GM18511 (cell line): ENCODE measurements at regions not wholly inside any gene's neighbourhood (a gene's known extent, or its start where the extent isn't known, plus 50 kb on each side); places are given as distances from the start of the nearest gene placed in this dataset.
"Not testable (repeated sequence)": the region's sequence is repeated elsewhere in the genome, so short reads cannot be mapped to it uniquely, and the experiment has no call there.

ENCODE experiments used
- ATAC-seq: cut with Tn5 transposase; IDR thresholded peaks from one replicate; pipeline ENCODE4 v1.9.1; 2021; ENCODE audit warnings: mild to moderate bottlenecking, moderate library complexity; ENCODE audit not compliant: unreplicated experiment

DNA sequence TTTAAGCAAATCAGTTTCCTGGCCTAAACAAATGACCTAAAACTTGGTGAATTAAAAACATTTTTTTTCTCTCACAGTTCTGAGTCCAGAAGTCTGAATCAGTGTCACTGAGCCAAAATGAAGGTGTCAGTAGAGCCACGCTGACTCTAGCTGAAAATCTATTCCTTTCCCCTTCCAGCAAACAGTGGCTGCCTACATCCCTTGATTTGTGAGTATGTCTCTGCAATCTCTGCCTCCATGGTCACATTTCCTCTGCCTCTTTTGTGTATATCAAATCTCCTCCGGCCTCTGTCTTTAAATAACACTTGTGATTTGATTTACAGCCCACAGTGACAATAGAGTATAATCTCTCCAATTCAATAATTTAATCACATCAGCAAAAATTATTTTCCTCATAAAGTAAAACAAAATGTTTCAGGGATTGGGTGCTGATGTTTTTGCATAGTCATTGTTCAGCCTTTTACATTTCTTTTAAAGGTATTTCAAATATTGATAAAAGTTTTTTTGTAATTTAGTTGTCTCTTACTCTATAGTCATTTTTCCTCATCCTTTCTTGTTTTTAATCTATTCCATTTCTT is 1715.4 kb downstream of the BRINP3 start:
- no peak for ATAC-seq

DNA sequence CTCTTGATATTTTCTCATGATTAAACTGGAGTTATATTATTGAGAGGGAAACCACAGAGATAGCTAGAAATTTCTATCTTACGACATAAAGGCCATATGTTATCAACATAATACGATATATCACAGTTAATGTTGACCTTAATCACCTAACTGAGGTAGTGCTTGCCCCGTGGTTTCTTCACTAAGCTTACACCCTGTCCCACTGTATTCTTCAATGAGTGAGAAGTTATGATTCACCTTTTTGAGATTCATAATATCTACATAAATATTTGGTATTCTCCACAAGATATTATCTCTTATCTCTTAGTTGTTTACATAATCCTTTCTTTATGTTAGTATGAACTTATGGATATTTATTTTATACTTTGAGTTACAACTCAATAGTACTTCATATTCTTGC is 1714.1 kb downstream of the BRINP3 start:
- ATAC-seq: no peak

DNA sequence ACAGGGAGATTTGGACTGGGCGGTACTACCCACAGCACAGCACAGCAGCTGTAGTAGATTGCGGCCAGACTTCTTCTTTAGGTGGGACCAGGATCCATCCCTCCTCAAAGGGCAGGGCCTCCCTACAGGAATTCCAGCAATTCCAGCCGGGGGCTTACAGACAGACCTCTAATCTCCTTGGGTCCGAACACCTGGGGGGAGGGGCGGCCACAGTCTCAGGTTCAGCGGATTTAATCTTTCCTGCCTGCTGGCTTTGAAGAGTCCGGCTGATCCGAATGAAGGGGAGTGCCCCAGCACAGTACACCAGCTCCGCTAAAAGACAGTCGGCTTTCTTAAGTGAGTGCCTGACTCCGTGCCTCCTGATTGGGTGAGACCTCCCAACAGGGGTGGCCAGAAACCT is 1708.5 kb downstream of the BRINP3 start:
- no peak for ATAC-seq

DNA sequence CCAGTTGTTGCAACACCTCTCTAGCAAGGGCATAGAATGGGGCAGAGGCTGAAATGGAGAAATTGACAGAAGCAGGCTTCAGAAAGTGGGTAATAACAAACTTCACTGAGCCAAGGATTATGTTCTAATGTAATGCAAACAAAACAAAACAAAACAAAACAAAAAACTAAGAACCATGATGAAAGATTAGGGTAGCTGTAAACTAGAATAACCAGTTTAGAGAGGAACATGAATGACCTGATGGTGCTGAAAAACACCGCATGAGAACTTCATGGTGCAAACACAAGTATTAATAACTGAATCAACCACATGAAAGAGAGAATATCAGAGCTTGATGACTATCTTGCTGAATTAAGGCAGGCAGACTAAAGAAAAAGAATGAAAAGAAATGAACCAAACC is 1707.7 kb downstream of the BRINP3 start:
- no peak for ATAC-seq

DNA sequence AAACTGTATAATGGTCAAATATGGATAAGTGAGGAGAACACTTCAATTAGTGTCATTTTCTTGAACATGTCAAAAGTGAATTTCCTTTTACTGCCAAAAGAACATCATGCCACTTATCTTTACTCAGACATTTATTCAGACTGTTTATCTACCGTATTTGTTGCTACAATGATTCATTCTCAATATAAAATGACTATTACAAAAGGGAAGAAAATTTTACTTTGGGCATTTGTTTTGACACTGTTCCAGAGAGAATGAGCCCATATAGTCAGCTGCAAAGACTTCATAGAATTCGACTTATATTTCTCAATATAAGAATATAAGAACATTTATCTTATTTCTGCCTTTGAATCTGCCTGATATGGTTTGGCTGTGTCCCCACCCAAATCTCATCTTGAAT is 1699.1 kb downstream of the BRINP3 start:
- no peak for ATAC-seq

DNA sequence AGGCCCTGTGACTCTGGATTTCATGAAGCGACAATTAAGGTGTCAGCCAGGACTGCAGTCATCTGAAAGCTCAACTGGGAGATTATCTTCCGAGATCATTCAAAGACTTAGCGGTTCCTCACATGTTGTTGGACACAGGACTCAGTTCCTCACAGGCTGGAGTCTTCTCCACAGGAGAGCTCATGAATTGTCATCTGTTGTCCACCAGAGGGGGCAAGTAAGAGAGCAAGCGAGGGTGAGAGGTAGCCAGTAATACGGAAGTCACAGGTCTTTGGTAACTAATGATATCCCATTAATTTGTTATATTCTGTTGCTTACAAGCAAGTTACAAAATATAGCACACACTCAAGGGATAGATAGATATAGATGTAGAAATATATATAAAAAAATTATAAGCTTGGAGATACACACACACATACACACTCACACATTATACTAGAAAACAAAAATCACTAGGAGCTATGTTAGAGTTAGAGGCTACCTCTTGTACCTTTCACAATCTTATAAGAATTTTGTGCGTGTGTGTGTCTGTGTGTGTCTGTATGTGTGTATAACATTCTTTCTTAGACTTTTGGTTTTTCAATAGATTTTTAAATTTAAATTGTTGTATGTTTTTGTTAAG is 1695.3 kb downstream of the BRINP3 start:
- ATAC-seq: peak; percentile 98

DNA sequence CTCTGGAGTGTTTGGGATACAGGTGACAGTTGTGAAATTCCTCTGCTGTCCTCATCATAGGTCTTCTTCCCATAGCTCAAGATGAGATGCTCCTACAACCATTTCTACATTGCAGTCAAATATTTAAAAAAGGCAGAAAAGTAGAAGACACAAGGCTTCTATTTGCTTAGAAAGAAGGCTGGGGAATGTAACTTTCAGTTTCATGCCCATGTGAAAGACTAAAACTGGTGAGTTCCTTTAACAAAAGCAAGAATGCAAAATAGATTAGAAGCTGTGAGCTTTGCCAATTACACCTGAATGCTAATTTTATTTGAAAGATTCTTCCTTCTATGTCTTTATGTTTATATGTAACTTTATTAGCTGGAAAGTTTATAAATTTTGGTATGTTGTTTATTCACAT is 1682.7 kb downstream of the BRINP3 start:
- ATAC-seq: no peak

DNA sequence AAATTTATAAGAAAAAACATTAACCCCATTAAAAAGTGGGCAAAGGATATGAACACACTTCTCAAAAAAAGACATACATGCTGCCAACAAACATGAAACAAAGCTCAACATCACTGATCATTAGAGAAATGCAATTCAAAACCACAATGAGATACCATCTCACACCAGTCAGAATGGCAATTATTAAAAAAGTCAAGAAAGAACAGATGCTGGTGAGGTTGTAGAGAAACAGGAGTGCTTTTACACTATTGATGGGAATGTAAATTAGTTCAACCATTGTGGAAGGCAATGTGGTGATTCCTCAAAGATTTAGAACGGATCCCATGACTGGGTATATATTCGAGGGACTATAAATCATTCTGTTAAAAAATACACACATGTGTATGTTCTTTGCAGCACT is 1665.5 kb downstream of the BRINP3 start:
- ATAC-seq: not testable (repeated sequence)

DNA sequence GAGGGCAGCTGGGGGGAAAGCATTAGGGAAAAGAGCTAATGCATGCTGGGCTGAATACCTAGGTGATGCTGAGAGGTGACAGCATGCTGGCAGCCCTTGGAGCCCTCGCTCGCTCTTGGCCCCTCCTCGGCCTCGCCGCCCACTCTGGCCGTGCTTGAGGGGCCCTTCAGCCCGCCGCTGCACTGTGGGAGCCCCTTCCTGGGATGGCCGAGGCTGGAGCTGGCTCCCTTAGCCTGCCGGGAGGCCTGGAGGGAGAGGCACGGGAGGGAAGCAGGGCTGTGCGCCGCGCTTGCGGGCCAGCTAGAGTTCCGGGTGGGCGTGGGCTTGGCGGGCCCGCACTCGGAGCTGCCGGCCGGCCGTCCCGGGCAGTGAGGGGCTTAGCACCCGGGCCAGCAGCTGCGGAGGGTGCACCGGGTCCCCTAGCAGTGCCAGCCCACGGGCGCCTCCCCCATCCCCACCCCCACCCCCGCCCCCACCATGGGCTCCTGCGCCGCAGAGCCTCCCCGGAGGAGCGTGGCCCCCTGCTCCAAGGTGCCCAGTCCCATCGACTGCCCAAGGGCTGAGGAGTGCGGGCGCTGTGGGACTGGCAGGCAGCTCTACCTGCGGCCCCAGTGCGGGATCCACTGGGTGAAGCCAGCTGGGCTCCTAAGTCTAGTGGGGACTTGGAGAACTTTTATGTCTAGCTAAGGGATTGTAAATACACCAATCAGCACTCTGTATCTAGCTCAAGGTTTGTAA is 1664.7 kb downstream of the BRINP3 start:
- ATAC-seq: not testable (repeated sequence)

DNA sequence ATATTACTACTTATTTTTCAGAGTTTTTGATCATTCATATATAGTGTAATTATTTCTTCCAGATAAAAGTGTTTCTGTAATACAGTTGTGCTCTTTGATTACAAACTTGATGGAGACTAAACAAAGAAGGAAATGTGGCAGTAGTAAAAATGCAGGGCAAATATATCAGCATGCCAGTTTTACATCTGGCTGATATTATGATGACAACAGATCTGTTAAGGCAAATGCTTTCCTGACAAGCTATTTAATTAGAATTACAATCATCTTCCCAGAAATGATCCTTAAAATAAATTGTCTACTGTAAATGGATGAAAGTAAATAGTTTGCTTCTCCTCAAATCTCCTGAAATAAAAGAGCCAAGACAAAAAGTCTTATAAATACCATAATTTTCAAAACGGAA is 1659.8 kb downstream of the BRINP3 start:
- no peak for ATAC-seq

DNA sequence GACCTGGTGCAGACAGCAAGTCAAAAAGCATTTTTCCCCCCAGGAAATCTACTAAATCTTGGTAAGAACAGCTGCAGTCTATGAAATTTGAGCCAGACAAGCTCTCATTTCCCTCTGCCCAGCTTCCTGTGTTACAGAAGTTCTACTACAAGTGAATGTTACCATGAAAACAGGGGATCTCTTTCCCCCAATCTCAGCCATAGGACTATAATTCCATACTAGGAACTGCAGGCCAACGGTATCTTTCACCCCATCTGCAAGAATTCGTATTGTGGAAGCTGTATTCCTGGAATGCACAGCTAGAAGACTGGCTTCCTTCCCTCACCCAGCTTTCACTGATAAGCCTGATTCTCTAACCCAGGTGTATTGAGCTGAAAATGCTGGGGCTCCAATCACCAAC is 1655.4 kb downstream of the BRINP3 start:
- no peak for ATAC-seq

DNA sequence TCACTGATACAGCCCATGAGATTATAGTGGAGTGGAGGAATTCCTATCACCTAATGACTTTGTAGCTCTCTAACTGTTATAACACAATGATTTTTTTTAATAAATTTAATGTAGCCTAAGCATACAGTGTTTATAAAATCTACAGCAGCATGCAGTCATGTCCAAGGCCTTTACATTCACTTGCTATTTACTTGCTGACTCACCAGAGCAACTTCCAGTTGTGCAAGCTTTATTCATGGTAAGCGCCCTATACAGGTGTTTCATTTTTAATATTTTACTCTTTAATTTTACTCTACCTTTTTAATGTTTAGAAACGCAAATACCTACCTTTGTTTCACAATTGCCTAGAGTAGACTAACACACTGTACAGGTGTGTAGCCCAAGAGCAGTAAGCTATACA is 1652.2 kb downstream of the BRINP3 start:
- no peak for ATAC-seq

DNA sequence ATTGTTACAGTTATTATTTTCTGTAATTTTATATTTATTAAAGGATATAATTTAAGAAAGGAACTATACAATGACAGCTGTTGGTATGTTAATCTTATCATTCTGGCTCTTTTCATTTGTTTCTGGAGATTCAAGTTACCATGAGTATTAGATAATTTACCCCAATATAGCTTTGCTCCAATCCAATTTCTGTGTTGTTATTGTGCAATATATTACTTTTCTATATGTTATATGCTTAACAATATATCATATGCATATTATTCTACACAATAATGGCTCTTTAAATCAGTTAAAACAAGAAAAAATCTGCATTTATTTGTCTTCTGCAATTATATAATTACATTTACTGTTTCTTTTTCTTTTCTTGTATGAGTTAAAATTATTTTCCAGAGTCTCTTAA is 1650.9 kb downstream of the BRINP3 start:
- no peak for ATAC-seq

DNA sequence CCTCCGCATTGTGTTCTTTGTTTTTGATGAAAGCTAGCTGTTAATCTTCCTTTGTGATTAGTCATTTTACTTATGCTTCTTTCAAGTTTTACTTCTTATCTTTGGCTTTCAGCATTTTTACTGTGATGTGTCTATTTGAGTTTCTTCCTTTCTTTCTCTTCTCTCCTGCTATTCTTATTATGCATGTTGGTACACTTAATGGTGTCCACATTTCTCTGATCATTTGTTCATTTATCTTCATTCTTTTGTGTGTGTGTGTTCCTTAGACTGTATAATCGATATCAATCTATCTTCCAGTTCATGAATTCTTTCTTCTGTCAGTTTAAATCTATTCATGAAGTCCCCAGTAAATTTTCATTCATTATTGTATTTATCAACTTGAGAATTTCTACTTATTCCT is 1650.3 kb downstream of the BRINP3 start:
- ATAC-seq: no peak

DNA sequence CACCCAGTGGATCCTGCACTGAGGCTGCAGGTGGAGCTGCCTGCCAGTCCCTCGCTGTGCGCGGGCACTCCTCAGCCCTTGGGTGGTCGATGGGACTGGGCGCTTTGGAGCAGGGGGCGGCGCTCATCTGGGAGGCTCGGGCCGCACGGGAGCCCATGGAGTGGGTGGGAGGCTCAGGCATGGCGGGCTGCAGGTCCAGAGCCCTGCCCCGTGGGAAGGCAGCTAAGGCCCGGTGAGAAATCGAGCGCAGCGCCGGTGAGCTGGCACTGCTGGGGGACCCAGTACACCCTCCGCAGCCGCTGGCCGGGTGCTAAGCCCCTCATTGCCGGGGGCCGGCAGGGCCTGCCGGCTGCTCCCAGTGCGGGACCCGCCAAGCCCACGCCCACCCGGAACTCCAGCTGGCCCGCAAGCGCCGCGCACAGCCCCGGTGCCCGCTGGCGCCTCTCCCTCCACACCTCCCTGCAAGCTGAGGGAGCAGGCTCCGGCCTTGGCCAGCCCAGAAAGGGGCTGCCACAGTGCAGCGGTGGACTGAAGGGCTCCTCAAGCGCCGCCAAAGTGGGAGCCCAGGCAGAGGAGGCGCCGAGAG is 1636.5 kb downstream of the BRINP3 start:
- not testable (repeated sequence) for ATAC-seq

DNA sequence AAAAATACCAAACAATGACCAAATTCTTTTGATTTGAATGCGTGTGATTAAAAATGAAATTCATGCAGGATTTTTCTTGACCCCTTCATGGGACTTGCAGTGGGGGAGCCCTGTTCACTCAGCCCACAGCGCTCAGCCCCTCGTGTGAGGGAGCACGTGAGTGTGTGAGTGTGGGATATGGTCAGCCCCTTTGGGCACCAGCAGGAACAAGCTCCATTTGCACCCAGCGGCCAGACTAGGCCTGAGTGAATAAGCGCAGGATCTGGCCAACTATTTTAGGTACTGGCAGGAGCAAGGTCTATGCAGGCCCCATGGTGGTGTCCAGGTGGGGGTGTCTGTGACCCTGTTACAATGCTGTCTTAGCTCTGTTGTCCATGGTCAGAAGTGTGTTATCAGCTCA is 1631.2 kb downstream of the BRINP3 start:
- no peak for ATAC-seq

DNA sequence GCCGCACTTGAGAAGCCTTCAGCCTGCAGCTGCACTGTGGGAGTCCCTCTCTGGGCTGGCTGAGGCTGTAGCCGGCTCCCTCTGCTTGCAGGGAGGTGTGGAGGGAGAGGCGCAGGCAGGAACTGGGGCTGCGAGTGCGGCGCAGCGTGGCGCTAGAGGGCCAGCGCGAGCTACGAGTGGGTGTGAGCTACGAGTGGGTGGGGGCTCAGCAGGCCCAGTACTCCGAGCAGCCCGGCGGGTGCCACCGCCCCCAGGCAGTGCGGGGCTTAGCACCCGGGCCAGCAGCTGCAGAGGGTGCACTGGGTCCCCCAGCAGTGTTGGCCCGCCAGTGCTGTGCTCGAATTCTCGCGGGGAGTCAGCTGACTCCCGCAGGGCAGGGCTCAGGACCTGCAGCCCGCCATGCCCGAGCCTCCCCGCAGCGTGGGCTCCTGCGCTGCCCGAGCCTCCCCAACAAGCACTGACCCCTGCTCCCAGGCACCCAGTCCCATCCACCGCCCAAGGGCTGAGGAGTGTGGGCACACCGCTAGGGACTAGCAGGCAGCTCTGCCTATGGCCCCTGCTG is 1620.1 kb downstream of the BRINP3 start:
- no peak for ATAC-seq

DNA sequence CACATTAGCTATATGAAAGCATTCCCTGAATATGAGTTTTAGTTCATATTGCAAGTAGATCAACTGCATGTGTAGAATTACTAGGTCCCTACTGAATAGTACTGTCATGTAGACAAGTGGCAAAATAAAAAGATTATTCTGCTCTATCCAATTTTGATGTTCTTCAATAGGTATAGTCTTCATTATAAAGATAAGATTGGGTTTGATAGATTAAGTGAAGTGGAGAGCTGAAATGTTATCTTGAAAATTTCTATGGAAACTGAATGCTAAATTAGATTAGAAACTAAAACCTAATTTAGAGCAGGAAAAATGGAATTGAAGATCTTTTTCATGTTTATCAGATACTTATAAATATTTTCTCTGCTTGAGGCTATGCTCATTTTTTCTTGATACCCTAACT is 1610.0 kb downstream of the BRINP3 start:
- no peak for ATAC-seq

DNA sequence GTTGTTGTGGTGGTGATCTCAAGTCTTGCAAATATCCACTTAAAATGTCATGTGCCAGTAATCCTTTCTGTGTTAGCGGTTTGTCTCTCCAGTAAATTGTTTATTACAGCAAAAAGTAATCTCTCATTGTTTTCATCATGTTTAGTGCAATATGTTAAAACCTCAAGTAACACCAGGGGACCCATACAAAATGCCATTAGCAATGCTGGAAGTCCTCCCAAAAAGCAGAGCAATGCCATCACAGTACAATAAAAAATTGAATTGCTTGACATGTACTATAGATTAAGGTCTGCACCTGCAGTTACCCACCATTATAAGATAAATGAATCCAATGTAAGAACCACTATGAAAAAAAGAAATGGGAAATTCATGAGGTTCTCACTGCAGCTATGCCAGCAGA is 1606.5 kb downstream of the BRINP3 start:
- ATAC-seq: no peak

DNA sequence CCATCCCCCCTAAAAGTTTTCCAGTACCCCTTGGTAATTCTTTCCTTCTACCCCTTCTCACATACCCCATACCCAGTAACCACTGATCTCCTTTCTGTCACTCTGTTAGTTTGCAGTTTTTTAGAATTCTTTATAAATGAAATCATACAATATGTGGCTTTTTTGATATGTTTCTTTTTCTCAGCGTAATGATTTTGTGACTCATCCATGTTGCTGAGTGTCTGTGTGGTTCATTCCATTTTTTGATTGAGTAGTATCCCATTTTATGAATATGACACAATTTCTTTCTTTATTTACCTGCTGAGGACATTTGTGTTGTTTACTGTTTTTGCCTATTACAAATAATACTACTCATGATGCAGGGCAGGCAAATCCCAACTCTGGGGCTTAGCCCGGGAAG is 1605.3 kb downstream of the BRINP3 start:
- no peak for ATAC-seq

DNA sequence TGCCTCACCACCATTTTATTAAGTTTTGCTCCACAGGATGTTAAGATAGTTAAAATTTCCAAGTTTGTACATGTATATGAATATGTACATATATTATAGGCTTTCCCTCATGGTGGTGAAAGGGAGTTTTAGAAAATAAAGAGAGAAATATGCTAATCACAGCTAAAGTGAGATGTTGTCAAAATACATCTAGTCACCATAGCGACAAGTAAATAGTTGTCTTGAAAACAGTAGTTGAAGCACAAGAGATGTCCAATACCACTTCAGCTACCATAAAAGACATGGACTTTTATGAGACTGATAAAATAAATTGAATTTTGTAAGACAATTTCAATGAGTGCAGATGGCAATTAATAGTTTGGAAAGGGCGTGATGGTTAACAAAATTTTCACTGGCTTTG is 1600.0 kb downstream of the BRINP3 start:
- ATAC-seq: no peak

DNA sequence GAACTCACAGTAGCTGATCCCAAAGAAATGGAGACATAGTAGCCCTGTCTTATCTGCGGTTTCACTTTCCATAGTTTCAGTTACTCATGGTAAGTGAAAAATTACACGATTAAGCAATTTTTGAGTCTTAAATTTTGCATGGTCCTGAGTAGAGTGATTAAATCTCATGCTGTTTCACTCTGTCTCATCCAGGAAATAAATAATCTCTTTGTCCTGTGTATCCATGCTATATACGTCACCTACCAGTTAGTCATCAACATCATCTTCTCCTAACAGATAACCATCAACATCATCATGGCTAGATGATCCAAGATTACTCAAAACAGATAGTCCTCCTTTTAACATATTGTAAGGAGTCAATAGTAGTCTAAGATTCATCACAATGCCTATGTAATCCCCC is 1589.3 kb downstream of the BRINP3 start:
- no peak for ATAC-seq
